ENCODE measurements at regions not wholly inside any gene's neighbourhood (a gene's known extent, or its start where the extent isn't known, plus 50 kb on each side); places are given as distances from the start of the nearest gene placed in this dataset.
A peak's percentile ranks its signal among the peaks of the same experiment; 100 is the strongest.

- WGBS (ENCODE audit: insufficient coverage): 63% methylated on average over 3 of the region's 8 CpGs
- no peak for DNase-seq
- H3K9me3 ChIP-seq (replicated peaks; ENCODE audit: control insufficient read depth, low read depth, low read length): no peaks in the 10 kb centered on the region
- H3K27ac ChIP-seq (ENCODE audit: low read length): no peak overlapping the region
- no peaks in the 10 kb centered on the region for H3K27me3 ChIP-seq (ENCODE audit: control insufficient read depth, insufficient read depth, low read length)
- H3K4me3 ChIP-seq (ENCODE audit: low read length): no peak overlapping the region
- peaks cover 2% of the 10 kb centered on the region for H3K4me1 ChIP-seq (ENCODE audit: control insufficient read depth, insufficient read depth, low read length)
- no peaks in the 10 kb centered on the region for H3K36me3 ChIP-seq (ENCODE audit: control insufficient read depth, insufficient read depth, low read length)
Measured at GRCh38 chr7:131234719-131235488, 92.8 kb upstream of the MKLN1 start.

- Histone ChIP-seq H3K4me1 (ENCODE audit: control insufficient read depth, insufficient read depth, low read length) (peaks cover 2% of the 10 kb centered on the region), H3K27me3 (ENCODE audit: control insufficient read depth, insufficient read depth, low read length) (no peaks in the 10 kb centered on the region), H3K4me3 (ENCODE audit: low read length) (no peak overlapping the region), H3K9me3 (replicated peaks; ENCODE audit: control insufficient read depth, low read depth, low read length) (no peaks in the 10 kb centered on the region), H3K27ac (ENCODE audit: low read length) (no peak overlapping the region), H3K36me3 (ENCODE audit: control insufficient read depth, insufficient read depth, low read length) (no peaks in the 10 kb centered on the region)
- DNase-seq: peak; percentile 28
- 46% methylated on average over 6 of the region's 13 CpGs for WGBS (ENCODE audit: insufficient coverage)
Measured at GRCh38 chr7:131235489-131236317, 92.0 kb upstream of the MKLN1 start.

GRCh38 chr7:131236318-131236672 is 91.4 kb upstream of the MKLN1 start:
- Histone ChIP-seq H3K4me1 (ENCODE audit: control insufficient read depth, insufficient read depth, low read length) (peaks cover 2% of the 10 kb centered on the region), H3K27ac (ENCODE audit: low read length) (no peak overlapping the region), H3K27me3 (ENCODE audit: control insufficient read depth, insufficient read depth, low read length) (no peaks in the 10 kb centered on the region), H3K36me3 (ENCODE audit: control insufficient read depth, insufficient read depth, low read length) (no peaks in the 10 kb centered on the region), H3K4me3 (ENCODE audit: low read length) (no peak overlapping the region), H3K9me3 (replicated peaks; ENCODE audit: control insufficient read depth, low read depth, low read length) (no peaks in the 10 kb centered on the region)
- DNase-seq: no peak
- WGBS (ENCODE audit: insufficient coverage): 96% methylated on average over 3 of the region's 6 CpGs

GRCh38 chr7:131238347-131238931 is 89.2 kb upstream of the MKLN1 start:
- no peak for DNase-seq
- Histone ChIP-seq H3K9me3 (replicated peaks; ENCODE audit: control insufficient read depth, low read depth, low read length) (no peaks in the 10 kb centered on the region), H3K4me1 (ENCODE audit: control insufficient read depth, insufficient read depth, low read length) (peaks cover 2% of the 10 kb centered on the region), H3K36me3 (ENCODE audit: control insufficient read depth, insufficient read depth, low read length) (no peaks in the 10 kb centered on the region), H3K27ac (ENCODE audit: low read length) (no peak overlapping the region), H3K4me3 (ENCODE audit: low read length) (no peak overlapping the region), H3K27me3 (ENCODE audit: control insufficient read depth, insufficient read depth, low read length) (no peaks in the 10 kb centered on the region)
- no CpG with 5 or more reads among the region's 2 CpGs for WGBS (ENCODE audit: insufficient coverage)

GRCh38 chr7:131241386-131241785 is 86.3 kb upstream of the MKLN1 start:
- Histone ChIP-seq H3K27me3 (ENCODE audit: control insufficient read depth, insufficient read depth, low read length) (no peaks in the 10 kb centered on the region), H3K4me1 (ENCODE audit: control insufficient read depth, insufficient read depth, low read length) (no peaks in the 10 kb centered on the region), H3K36me3 (ENCODE audit: control insufficient read depth, insufficient read depth, low read length) (no peaks in the 10 kb centered on the region), H3K27ac (ENCODE audit: low read length) (no peak overlapping the region), H3K4me3 (ENCODE audit: low read length) (no peak overlapping the region), H3K9me3 (replicated peaks; ENCODE audit: control insufficient read depth, low read depth, low read length) (no peaks in the 10 kb centered on the region)
- no peak for DNase-seq
- WGBS (ENCODE audit: insufficient coverage): 100% methylated on average over 3 of the region's 3 CpGs

- Histone ChIP-seq H3K4me3 (ENCODE audit: low read length) (no peak overlapping the region), H3K36me3 (ENCODE audit: control insufficient read depth, insufficient read depth, low read length) (no peaks in the 10 kb centered on the region), H3K4me1 (ENCODE audit: control insufficient read depth, insufficient read depth, low read length) (no peaks in the 10 kb centered on the region), H3K27ac (ENCODE audit: low read length) (no peak overlapping the region), H3K27me3 (ENCODE audit: control insufficient read depth, insufficient read depth, low read length) (no peaks in the 10 kb centered on the region), H3K9me3 (replicated peaks; ENCODE audit: control insufficient read depth, low read depth, low read length) (no peaks in the 10 kb centered on the region)
- 94% methylated on average over 9 of the region's 10 CpGs for WGBS (ENCODE audit: insufficient coverage)
- DNase-seq: no peak
Measured at GRCh38 chr7:131242123-131242650, 85.5 kb upstream of the MKLN1 start.

- H3K36me3 ChIP-seq (ENCODE audit: control insufficient read depth, insufficient read depth, low read length): no peaks in the 10 kb centered on the region
- WGBS (ENCODE audit: insufficient coverage): 76% methylated on average over 8 of the region's 13 CpGs
- no peaks in the 10 kb centered on the region for H3K4me1 ChIP-seq (ENCODE audit: control insufficient read depth, insufficient read depth, low read length)
- H3K27me3 ChIP-seq (ENCODE audit: control insufficient read depth, insufficient read depth, low read length): no peaks in the 10 kb centered on the region
- DNase-seq: no peak
- H3K9me3 ChIP-seq (replicated peaks; ENCODE audit: control insufficient read depth, low read depth, low read length): no peaks in the 10 kb centered on the region
- H3K4me3 ChIP-seq (ENCODE audit: low read length): no peak overlapping the region
- H3K27ac ChIP-seq (ENCODE audit: low read length): no peak overlapping the region
Measured at GRCh38 chr7:131244259-131244852, 83.3 kb upstream of the MKLN1 start.

GRCh38 chr7:131249003-131249402 is 78.7 kb upstream of the MKLN1 start:
- Histone ChIP-seq H3K9me3 (replicated peaks; ENCODE audit: control insufficient read depth, low read depth, low read length) (peaks cover 5% of the 10 kb centered on the region), H3K36me3 (ENCODE audit: control insufficient read depth, insufficient read depth, low read length) (no peaks in the 10 kb centered on the region), H3K4me1 (ENCODE audit: control insufficient read depth, insufficient read depth, low read length) (no peaks in the 10 kb centered on the region), H3K27ac (ENCODE audit: low read length) (no peak overlapping the region), H3K4me3 (ENCODE audit: low read length) (no peak overlapping the region), H3K27me3 (ENCODE audit: control insufficient read depth, insufficient read depth, low read length) (no peaks in the 10 kb centered on the region)
- peak; percentile 36 for DNase-seq
- 8% methylated on average over 1 of the region's 1 CpG for WGBS (ENCODE audit: insufficient coverage)

GRCh38 chr7:131249483-131249882 is 78.2 kb upstream of the MKLN1 start:
- peaks cover 7% of the 10 kb centered on the region for H3K9me3 ChIP-seq (replicated peaks; ENCODE audit: control insufficient read depth, low read depth, low read length)
- H3K27ac ChIP-seq (ENCODE audit: low read length): no peak overlapping the region
- no peak overlapping the region for H3K4me3 ChIP-seq (ENCODE audit: low read length)
- no peak for DNase-seq
- 76% methylated on average over 3 of the region's 3 CpGs for WGBS (ENCODE audit: insufficient coverage)
- H3K27me3 ChIP-seq (ENCODE audit: control insufficient read depth, insufficient read depth, low read length): no peaks in the 10 kb centered on the region
- no peaks in the 10 kb centered on the region for H3K4me1 ChIP-seq (ENCODE audit: control insufficient read depth, insufficient read depth, low read length)
- no peaks in the 10 kb centered on the region for H3K36me3 ChIP-seq (ENCODE audit: control insufficient read depth, insufficient read depth, low read length)

GRCh38 chr7:131250331-131250730 is 77.3 kb upstream of the MKLN1 start:
- Histone ChIP-seq H3K27ac (ENCODE audit: low read length) (no peak overlapping the region), H3K36me3 (ENCODE audit: control insufficient read depth, insufficient read depth, low read length) (no peaks in the 10 kb centered on the region), H3K4me1 (ENCODE audit: control insufficient read depth, insufficient read depth, low read length) (no peaks in the 10 kb centered on the region), H3K27me3 (ENCODE audit: control insufficient read depth, insufficient read depth, low read length) (no peaks in the 10 kb centered on the region), H3K4me3 (ENCODE audit: low read length) (no peak overlapping the region), H3K9me3 (replicated peaks; ENCODE audit: control insufficient read depth, low read depth, low read length) (peaks cover 12% of the 10 kb centered on the region)
- DNase-seq: no peak
- 56% methylated on average over 3 of the region's 4 CpGs for WGBS (ENCODE audit: insufficient coverage)
